Epithelial cell of prostate (primary cell): ENCODE measurements at regions not wholly inside any gene's neighbourhood (a gene's known extent, or its start where the extent isn't known, plus 50 kb on each side); places are given as distances from the start of the nearest gene placed in this dataset.

Experiments
- DNase-seq: peaks from one replicate; pipeline ENCODE4 v3.0.0-alpha.2; 2011; ENCODE audit warnings: low read depth, low spot score
- H3K27ac ChIP-seq: fragments of 450-650 bp; 2 replicates; pipeline ENCODE4 v1.5.1; 2017; ENCODE audit warnings: mild to moderate bottlenecking

GRCh38 chr12:60760965-60761364 is 1165.1 kb downstream of the SLC16A7 start:
- H3K27ac ChIP-seq, result no peak overlapping the region
- no peak for DNase-seq

GRCh38 chr12:60801166-60801565 is 1205.3 kb downstream of the SLC16A7 start:
- H3K27ac ChIP-seq, result peak overlapping the region; percentile 14
- DNase-seq, result peak; percentile 27

- no peak for DNase-seq
- no peak overlapping the region for H3K27ac ChIP-seq
These were observed 1207.3 kb downstream of the SLC16A7 start for GRCh38 chr12:60803147-60803546.

GRCh38 chr12:60805364-60805763 is 1209.5 kb downstream of the SLC16A7 start:
- H3K27ac ChIP-seq, result no peak overlapping the region
- no peak for DNase-seq

- no peak overlapping the region for H3K27ac ChIP-seq
- no peak for DNase-seq
These were observed 1224.0 kb downstream of the SLC16A7 start for GRCh38 chr12:60819794-60820193.

- no peak for DNase-seq
- H3K27ac ChIP-seq, result no peak overlapping the region
These were observed 1226.8 kb downstream of the SLC16A7 start for GRCh38 chr12:60822580-60822979.

- no peak for DNase-seq
- no peak overlapping the region for H3K27ac ChIP-seq
These were observed 1234.6 kb downstream of the SLC16A7 start for GRCh38 chr12:60830381-60830780.

- H3K27ac ChIP-seq, result no peak overlapping the region
- no peak for DNase-seq
These were observed 1236.5 kb downstream of the SLC16A7 start for GRCh38 chr12:60832290-60832689.

- no peak overlapping the region for H3K27ac ChIP-seq
- no peak for DNase-seq
These were observed 1238.5 kb downstream of the SLC16A7 start for GRCh38 chr12:60834372-60834771.

GRCh38 chr12:60834806-60835205 is 1239.0 kb downstream of the SLC16A7 start:
- no peak for DNase-seq
- no peak overlapping the region for H3K27ac ChIP-seq

- no peak overlapping the region for H3K27ac ChIP-seq
These were observed 1240.8 kb downstream of the SLC16A7 start for GRCh38 chr12:60836651-60837050.

GRCh38 chr12:60842181-60842580 is 1246.4 kb downstream of the SLC16A7 start:
- DNase-seq, result no peak
- H3K27ac ChIP-seq, result no peak overlapping the region

More at GRCh38 chr12:60836651-60837050, 1240.8 kb downstream of the SLC16A7 start:
- no peak for DNase-seq

GRCh38 chr12:60844101-60844500 is 1248.3 kb downstream of the SLC16A7 start:
- DNase-seq, result no peak
- H3K27ac ChIP-seq, result no peak overlapping the region

GRCh38 chr12:60844875-60845274 is 1249.0 kb downstream of the SLC16A7 start:
- no peak overlapping the region for H3K27ac ChIP-seq
- DNase-seq, result no peak

- no peak overlapping the region for H3K27ac ChIP-seq
- no peak for DNase-seq
These were observed 1249.9 kb downstream of the SLC16A7 start for GRCh38 chr12:60845696-60846095.

GRCh38 chr12:60847281-60847680 is 1251.5 kb downstream of the SLC16A7 start:
- H3K27ac ChIP-seq, result no peak overlapping the region
- DNase-seq, result no peak

GRCh38 chr12:60849723-60850122 is 1253.9 kb downstream of the SLC16A7 start:
- H3K27ac ChIP-seq, result no peak overlapping the region
- DNase-seq, result no peak

- DNase-seq, result no peak
- H3K27ac ChIP-seq, result no peak overlapping the region
These were observed 1257.6 kb downstream of the SLC16A7 start for GRCh38 chr12:60853407-60853806.

GRCh38 chr12:60863421-60863820 is 1267.6 kb downstream of the SLC16A7 start:
- no peak overlapping the region for H3K27ac ChIP-seq
- peak; percentile 8 for DNase-seq

GRCh38 chr12:60872219-60872618 is 1276.4 kb downstream of the SLC16A7 start:
- DNase-seq, result no peak
- H3K27ac ChIP-seq, result no peak overlapping the region

GRCh38 chr12:60872850-60873713 is 1277.3 kb downstream of the SLC16A7 start:
- no peak for DNase-seq
- no peak overlapping the region for H3K27ac ChIP-seq

GRCh38 chr12:60874091-60874490 is 1278.3 kb downstream of the SLC16A7 start:
- no peak overlapping the region for H3K27ac ChIP-seq
- DNase-seq, result no peak
